HepG2 (cell line): ENCODE measurements at regions not wholly inside any gene's neighbourhood (a gene's known extent, or its start where the extent isn't known, plus 50 kb on each side); places are given as distances from the start of the nearest gene placed in this dataset.

Experiments
- ATAC-seq: fragments of 200-7000 bp; cut with Tn5 transposase; 3 replicates; pipeline ENCODE4 v1.9.1; 2020; ENCODE audit warnings: mild to moderate bottlenecking, moderate library complexity
- BruUV-seq: library from RNA; stranded (reverse); fragments of 400-500 nt; replicated peaks from 2 replicates; lab custom pipeline; 2021; lab: Mats Ljungman, UMichigan
- CTCF ChIA-PET: fragments of 300-600 bp; formaldehyde crosslinking; extraction: SDS; loops from one replicate; lab custom pipeline; 2021; ENCODE audit warnings: low total read pairs, inconsistent platforms, low intra/inter-chr PET ratio; lab: Yijun Ruan, JAX
- POLR2A ChIA-PET: fragments of 350-600 bp; sonication (Branson Sonifier 250); formaldehyde crosslinking; loops from one replicate; lab custom pipeline; 2020; ENCODE audit warnings: antibody characterized with exemption, inconsistent platforms; lab: Yijun Ruan, JAX
- DNase-seq: peaks from one replicate; pipeline ENCODE4 v3.0.0-alpha.2; 2015; ENCODE audit warnings: low spot score
- FAIRE-seq: peaks from 3 replicates; lab custom pipeline; 2011; peaks lifted over from hg19 to GRCh38; lab: Jason Lieb, UNC
- H2AFZ ChIP-seq: one replicate; pipeline ENCODE4 v1.6.1; 2011; ENCODE audit warnings: low read length, inconsistent platforms
- H3K27ac ChIP-seq: fragments of 300-600 bp; 3 replicates; pipeline ENCODE4 v1.8.0; 2011; ENCODE audit warnings: mixed run types, mild to moderate bottlenecking, mixed read lengths, low read length, inconsistent platforms; ENCODE audit not compliant: insufficient read depth; ENCODE audit errors: extremely low read length
- H3K27me3 ChIP-seq, 2 experiments: fragments of 200-600 bp in 1 of 2; 2 replicates in 1 of 2; 3 replicates in 1 of 2; pipeline versions ENCODE4 v1.6.0 to v1.8.0; 2011; ENCODE audit warnings: low read length in 2 of 2, mild to moderate bottlenecking in 2 of 2, moderate library complexity in 2 of 2, inconsistent platforms in 1 of 2; ENCODE audit not compliant: insufficient read depth in 2 of 2, control insufficient read depth in 1 of 2
- H3K36me3 ChIP-seq, 2 experiments: fragments of 200-600 bp in 1 of 2; replicated peaks in 1 of 2; 2 replicates in 1 of 2; 3 replicates in 1 of 2; pipeline versions ENCODE4 v1.5.1 to v1.8.0; 2011; ENCODE audit warnings: low read length in 2 of 2, inconsistent platforms in 1 of 2; ENCODE audit not compliant: insufficient read depth in 2 of 2, control insufficient read depth in 1 of 2
- H3K4me1 ChIP-seq: 2 replicates; pipeline ENCODE4 v1.5.1; 2012; ENCODE audit warnings: low read length, inconsistent platforms; ENCODE audit not compliant: insufficient read depth
- H3K4me2 ChIP-seq: 2 replicates; pipeline ENCODE4 v1.6.0; 2011; ENCODE audit warnings: low read depth, low read length, inconsistent platforms
- H3K4me3 ChIP-seq, 3 experiments: fragments of 200-600 bp in 1 of 3; sonication (generic), shearing (Covaris generic) in 1 of 3; replicated peaks in 1 of 3; 2 replicates each; pipeline ENCODE4 v1.5.1; 2011 to 2016; ENCODE audit warnings: low read length in 3 of 3, inconsistent platforms in 2 of 3, low read depth in 2 of 3, mild to moderate bottlenecking in 2 of 3, control low read depth in 1 of 3, mixed read lengths in 1 of 3; ENCODE audit not compliant: insufficient read depth in 1 of 3
- H3K79me2 ChIP-seq: one replicate; pipeline ENCODE4 v1.6.1; 2011; ENCODE audit warnings: low read length, inconsistent platforms; ENCODE audit not compliant: insufficient read depth
- H3K9ac ChIP-seq: 2 replicates; pipeline ENCODE4 v1.6.0; 2011; ENCODE audit warnings: mild to moderate bottlenecking, low read depth, low read length, inconsistent platforms; ENCODE audit not compliant: insufficient read depth
- H3K9me3 ChIP-seq: 2 replicates; pipeline ENCODE4 v1.5.1; 2012; ENCODE audit warnings: mild to moderate bottlenecking, low read length
- H4K20me1 ChIP-seq: 2 replicates; pipeline ENCODE4 v1.6.0; 2011; ENCODE audit warnings: inconsistent platforms, mild to moderate bottlenecking, low read length, moderate library complexity; ENCODE audit not compliant: insufficient read depth
- DPF2 ChIP-seq: sonication (generic); formaldehyde crosslinking; IDR thresholded peaks from 2 replicates; pipeline ENCODE4 v1.4.0; 2020; ENCODE audit warnings: mild to moderate bottlenecking, low read depth, missing genetic modification reagents, borderline replicate concordance
- GABPA ChIP-seq, 2 experiments: IDR thresholded peaks; 2 replicates each; pipeline ENCODE4 v1.6.1; 2011 to 2016; ENCODE audit warnings: low read depth in 2 of 2, low read length in 1 of 2, missing biosample characterization in 1 of 2, missing genetic modification characterization in 1 of 2
- GFI1 ChIP-seq: sonication (generic); formaldehyde crosslinking; IDR thresholded peaks from 2 replicates; pipeline ENCODE4 v1.5.0; 2020; ENCODE audit warnings: missing genetic modification reagents, mild to moderate bottlenecking, borderline replicate concordance
- IRF1 ChIP-seq: sonication (generic); formaldehyde crosslinking; IDR thresholded peaks from 2 replicates; pipeline ENCODE4 v1.4.0; 2020; ENCODE audit warnings: low read depth, mild to moderate bottlenecking, missing genetic modification reagents
- MYPOP ChIP-seq: sonication (generic); formaldehyde crosslinking; IDR thresholded peaks from 2 replicates; pipeline ENCODE4 v1.8.1; 2023; ENCODE audit warnings: mild to moderate bottlenecking, moderate library complexity, missing genetic modification reagents
- TRIM22 ChIP-seq: fragments of 450-650 bp; IDR thresholded peaks from 2 replicates; pipeline ENCODE4 v1.6.1; 2017
- ZNF207 ChIP-seq: fragments of 450-650 bp; IDR thresholded peaks from 2 replicates; pipeline ENCODE4 v1.6.1; 2016; ENCODE audit warnings: antibody characterized with exemption, borderline replicate concordance
- ZNF383 ChIP-seq: sonication (generic); formaldehyde crosslinking; IDR thresholded peaks from 2 replicates; pipeline ENCODE4 v1.4.0; 2020; ENCODE audit warnings: missing genetic modification reagents, mild to moderate bottlenecking, borderline replicate concordance
- ZNF772 ChIP-seq: sonication (generic); formaldehyde crosslinking; IDR thresholded peaks from 2 replicates; pipeline ENCODE4 v1.5.0; 2020; ENCODE audit warnings: mild to moderate bottlenecking, missing genetic modification reagents
- ZNF883 ChIP-seq: sonication (generic); formaldehyde crosslinking; IDR thresholded peaks from 2 replicates; pipeline ENCODE4 v1.5.1; 2020; ENCODE audit warnings: mild to moderate bottlenecking, missing genetic modification reagents; ENCODE audit errors: not compliant biosample characterization
- in situ Hi-C: cut with HindIII; loops from 2 replicates; pipeline ENCODE4 v1.10.0; 2017; ENCODE audit warnings: low pct_unique_long_range_greater_than_20kb; ENCODE audit not compliant: extremely low pct_ligation_motif_present
- intact Hi-C: fragments of 100-400 bp; cut with micrococcal nuclease; formaldehyde crosslinking; loops from one replicate; pipeline ENCODE4 v1.10.0; 2022; ENCODE audit not compliant: unreplicated experiment

- H3K4me1 ChIP-seq = no peaks in the 10 kb centered on the region
- no peaks in the 10 kb centered on the region for H3K79me2 ChIP-seq
- FAIRE-seq (no peak), ATAC-seq (no peak), DNase-seq (no peak)
- H2AFZ ChIP-seq = no peak overlapping the region
- intact Hi-C loops (no loop called here), in situ Hi-C loops (no loop called here)
- no TSS peak for BruUV-seq
- H3K9ac ChIP-seq = no peak overlapping the region
- POLR2A ChIA-PET = no interaction called here
- no peak overlapping the region for H3K4me2 ChIP-seq
- no peak overlapping the region for H3K4me3 ChIP-seq
- H4K20me1 ChIP-seq = no peaks in the 10 kb centered on the region
- TF ChIP-seq DPF2 (CRISPR knock-in tag) (no peak), TRIM22 (no peak), ZNF883 (no peak), ZNF772 (CRISPR knock-in tag) (no peak), MYPOP (CRISPR knock-in tag) (no peak), ZNF207 (no peak), IRF1 (no peak), ZNF383 (CRISPR knock-in tag) (no peak), GABPA (IDR thresholded peaks at IDR 0.05; ENCODE audit: low read depth, low read length) (no peak), GABPA (CRISPR knock-in tag; IDR thresholded peaks at IDR 0.05; ENCODE audit: low read depth) (no peak), GFI1 (no peak)
- H3K27me3 ChIP-seq = no peaks in the 10 kb centered on the region
- CTCF ChIA-PET = no interaction called here
- no peak overlapping the region for H3K27ac ChIP-seq
- H3K9me3 ChIP-seq = no peaks in the 10 kb centered on the region
- no peaks in the 10 kb centered on the region for H3K36me3 ChIP-seq
These were observed 703.4 kb downstream of the EPHA7 start for GRCh38 chr6:92715991-92716390.
